GM23338 (cell line): ENCODE measurements at regions not wholly inside any gene's neighbourhood (a gene's known extent, or its start where the extent isn't known, plus 50 kb on each side); places are given as distances from the start of the nearest gene placed in this dataset.

Source experiments
- CREB1 ChIP-seq: fragments of 250-450 bp; sonication (Bioruptor Pico); IDR thresholded peaks from 2 replicates; pipeline ENCODE4 v1.5.0; 2020; ENCODE audit warnings: low read depth, mild to moderate bottlenecking, moderate library complexity
- CTCF ChIP-seq, 2 experiments: fragments of 200-600 bp in 1 of 2; sonication (generic) in 1 of 2; conservative IDR thresholded peaks; 2 replicates each; pipeline versions ENCODE4 v1.5.1 to v1.6.1; 2016 to 2017; ENCODE audit warnings: antibody characterized with exemption in 2 of 2, low read depth in 2 of 2, mild to moderate bottlenecking in 2 of 2, moderate library complexity in 1 of 2
- ETS1 ChIP-seq: IDR thresholded peaks from 2 replicates; pipeline ENCODE4 v1.6.1; 2016; ENCODE audit warnings: antibody characterized with exemption
- EZH2 ChIP-seq: fragments of 200-600 bp; sonication (generic); IDR thresholded peaks from one replicate; pipeline ENCODE4 v1.8.0; 2017; ENCODE audit warnings: antibody characterized with exemption, mild to moderate bottlenecking, low read depth; ENCODE audit not compliant: unreplicated experiment
- EZH2phosphoT487 ChIP-seq: fragments of 200-600 bp; sonication (generic); IDR thresholded peaks from one replicate; pipeline ENCODE4 v1.8.1; 2018; ENCODE audit warnings: antibody characterized with exemption; ENCODE audit not compliant: unreplicated experiment
- JUNB ChIP-seq: IDR thresholded peaks from one replicate; pipeline ENCODE4 v1.6.1; 2016; ENCODE audit warnings: antibody characterized with exemption; ENCODE audit not compliant: unreplicated experiment
- NANOG ChIP-seq: IDR thresholded peaks from 2 replicates; pipeline ENCODE4 v1.6.1; 2016; ENCODE audit warnings: antibody characterized with exemption, borderline replicate concordance
- POLR2AphosphoS5 ChIP-seq: IDR thresholded peaks from 2 replicates; pipeline ENCODE4 v1.6.1; 2016; ENCODE audit warnings: antibody characterized with exemption, low read depth
- REST ChIP-seq: IDR thresholded peaks from one replicate; pipeline ENCODE4 v1.6.1; 2018; ENCODE audit warnings: antibody characterized with exemption; ENCODE audit not compliant: unreplicated experiment

- TF ChIP-seq EZH2phosphoT487: no peak
- no peak for TF ChIP-seq JUNB
- no peak for TF ChIP-seq CTCF (conservative IDR thresholded peaks at IDR 0.05; ENCODE audit: low read depth in 2 of 2)
- TF ChIP-seq POLR2AphosphoS5: no peak
- no peak for TF ChIP-seq NANOG
- no peak for TF ChIP-seq EZH2
- TF ChIP-seq CREB1 (CRISPR knock-in tag): no peak
- TF ChIP-seq REST: no peak
- TF ChIP-seq ETS1: no peak
Measured at GRCh38 chr15:36265422-36265821, 314.0 kb upstream of the CDIN1 start.
